ENCODE measurements at regions not wholly inside any gene's neighbourhood (a gene's known extent, or its start where the extent isn't known, plus 50 kb on each side); places are given as distances from the start of the nearest gene placed in this dataset.

DNA sequence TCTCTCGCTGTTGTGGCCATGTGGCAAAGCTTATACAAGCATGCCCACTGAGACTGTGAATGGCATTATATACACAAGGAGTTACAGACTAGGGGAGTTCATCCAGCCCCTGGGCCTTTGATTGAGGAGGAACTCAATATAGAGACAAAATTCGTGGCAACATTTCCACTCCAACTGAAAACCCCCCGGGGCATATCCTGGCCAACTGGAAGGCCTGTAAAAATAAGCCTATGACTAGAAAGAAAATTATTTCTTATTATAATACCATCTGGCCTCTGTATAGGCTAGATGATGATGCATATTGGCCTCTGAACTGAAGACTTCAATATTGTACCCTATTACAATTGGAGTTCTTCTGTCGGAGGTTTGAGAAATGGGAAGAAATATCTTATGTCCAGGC lies 175.5 kb upstream of the GJE1 start:
- TF ChIP-seq, protein P1, sequence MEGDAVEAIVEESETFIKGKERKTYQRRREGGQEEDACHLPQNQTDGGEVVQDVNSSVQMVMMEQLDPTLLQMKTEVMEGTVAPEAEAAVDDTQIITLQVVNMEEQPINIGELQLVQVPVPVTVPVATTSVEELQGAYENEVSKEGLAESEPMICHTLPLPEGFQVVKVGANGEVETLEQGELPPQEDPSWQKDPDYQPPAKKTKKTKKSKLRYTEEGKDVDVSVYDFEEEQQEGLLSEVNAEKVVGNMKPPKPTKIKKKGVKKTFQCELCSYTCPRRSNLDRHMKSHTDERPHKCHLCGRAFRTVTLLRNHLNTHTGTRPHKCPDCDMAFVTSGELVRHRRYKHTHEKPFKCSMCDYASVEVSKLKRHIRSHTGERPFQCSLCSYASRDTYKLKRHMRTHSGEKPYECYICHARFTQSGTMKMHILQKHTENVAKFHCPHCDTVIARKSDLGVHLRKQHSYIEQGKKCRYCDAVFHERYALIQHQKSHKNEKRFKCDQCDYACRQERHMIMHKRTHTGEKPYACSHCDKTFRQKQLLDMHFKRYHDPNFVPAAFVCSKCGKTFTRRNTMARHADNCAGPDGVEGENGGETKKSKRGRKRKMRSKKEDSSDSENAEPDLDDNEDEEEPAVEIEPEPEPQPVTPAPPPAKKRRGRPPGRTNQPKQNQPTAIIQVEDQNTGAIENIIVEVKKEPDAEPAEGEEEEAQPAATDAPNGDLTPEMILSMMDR (IDR thresholded peaks at IDR 0.05), result no peak
- TF ChIP-seq POLR2A (IDR thresholded peaks at IDR 0.05), result no peak
